ACC112 (cell line): ENCODE measurements at regions not wholly inside any gene's neighbourhood (a gene's known extent, or its start where the extent isn't known, plus 50 kb on each side); places are given as distances from the start of the nearest gene placed in this dataset.
"Not testable (repeated sequence)": the region's sequence is repeated elsewhere in the genome, so short reads cannot be mapped to it uniquely, and the experiment has no call there.

Experiments used
- H2AFZ ChIP-seq: fragments of 200-600 bp; sonication (generic); one replicate; pipeline ENCODE4 v1.6.0; 2017; ENCODE audit warnings: antibody characterized with exemption, low read length; ENCODE audit not compliant: unreplicated experiment
- H3K27ac ChIP-seq: fragments of 200-600 bp; sonication (generic); 2 replicates; pipeline ENCODE4 v1.5.1; 2014; ENCODE audit warnings: low read depth, mild to moderate bottlenecking, antibody characterized with exemption, low read length, moderate library complexity
- H3K27me3 ChIP-seq: fragments of 200-600 bp; sonication (generic); 2 replicates; pipeline ENCODE4 v1.6.1; 2014; ENCODE audit warnings: mild to moderate bottlenecking, antibody characterized with exemption, low read length, moderate library complexity, mixed read lengths; ENCODE audit not compliant: insufficient read depth
- H3K36me3 ChIP-seq: fragments of 200-600 bp; sonication (generic); 2 replicates; pipeline ENCODE4 v1.6.1; 2016; ENCODE audit warnings: mild to moderate bottlenecking, antibody characterized with exemption, low read length, moderate library complexity, mixed read lengths; ENCODE audit not compliant: insufficient read depth
- H3K4me1 ChIP-seq: fragments of 200-600 bp; sonication (generic); one replicate; pipeline ENCODE4 v1.6.1; 2016; ENCODE audit warnings: low read length, mixed read lengths; ENCODE audit not compliant: insufficient read depth, unreplicated experiment, control insufficient read depth
- H3K4me3 ChIP-seq: fragments of 200-600 bp; sonication (generic); 2 replicates; pipeline ENCODE4 v1.5.1; 2014; ENCODE audit warnings: mild to moderate bottlenecking, low read depth, low read length
- H3K79me2 ChIP-seq: fragments of 200-600 bp; sonication (generic); one replicate; pipeline ENCODE4 v1.6.0; 2016; ENCODE audit warnings: low read length; ENCODE audit not compliant: control insufficient read depth, unreplicated experiment, insufficient read depth

DNA sequence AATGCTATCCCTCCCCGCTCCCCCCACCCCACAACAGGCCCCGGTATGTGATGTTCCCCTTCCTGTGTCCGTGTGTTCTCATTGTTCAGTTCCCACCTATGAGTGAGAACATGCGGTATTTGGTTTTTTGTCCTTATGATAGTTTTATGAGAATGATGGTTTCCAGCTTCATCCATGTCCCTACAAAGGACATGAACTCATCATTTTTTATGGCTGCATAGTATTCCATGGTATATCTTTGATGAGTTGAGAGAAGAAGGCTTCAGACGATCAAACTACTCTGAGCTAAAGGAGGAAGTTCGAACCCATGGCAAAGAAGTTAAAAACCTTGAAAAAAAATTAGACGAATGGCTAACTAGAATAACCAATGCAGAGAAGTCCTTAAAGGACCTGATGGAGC is 116.2 kb downstream of the SYF2 start:
- not testable (repeated sequence) for H2AFZ ChIP-seq, H3K4me3 ChIP-seq, H3K27ac ChIP-seq, H3K36me3 ChIP-seq, H3K79me2 ChIP-seq, H3K4me1 ChIP-seq
- H3K27me3 ChIP-seq, result peaks cover 53% of the 10 kb centered on the region

GRCh38 chr1:25113731-25114130 is 118.6 kb downstream of the SYF2 start:
- H3K79me2 ChIP-seq, result no peaks in the 10 kb centered on the region
- H3K36me3 ChIP-seq, result no peaks in the 10 kb centered on the region
- H3K27ac ChIP-seq, result no peak overlapping the region
- H3K4me1 ChIP-seq, result no peaks in the 10 kb centered on the region
- peaks cover 54% of the 10 kb centered on the region for H3K27me3 ChIP-seq
- no peak overlapping the region for H3K4me3 ChIP-seq
- H2AFZ ChIP-seq, result no peak overlapping the region

DNA sequence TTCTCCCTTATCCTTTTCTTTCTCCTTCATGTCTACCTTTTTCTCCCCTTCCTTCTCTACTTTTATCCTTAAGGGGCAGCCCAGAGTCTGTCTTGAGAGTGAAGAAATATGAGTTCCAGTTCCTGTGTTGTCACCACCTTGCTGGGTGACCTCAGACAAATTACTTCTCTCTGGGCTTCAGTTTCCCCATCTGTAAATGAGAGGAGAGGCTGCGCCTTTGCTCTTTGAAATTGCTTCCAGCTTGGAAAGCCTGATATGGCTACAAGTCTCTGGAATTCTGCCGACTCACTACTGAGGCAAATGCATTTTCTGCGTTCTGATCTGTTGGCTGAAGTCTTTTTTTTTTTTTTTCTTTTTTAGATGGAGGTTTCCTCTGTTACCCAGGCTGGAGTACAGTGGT is 119.2 kb downstream of the SYF2 start:
- H2AFZ ChIP-seq, result no peak overlapping the region
- H3K27me3 ChIP-seq, result peaks cover 52% of the 10 kb centered on the region
- H3K27ac ChIP-seq, result no peak overlapping the region
- no peaks in the 10 kb centered on the region for H3K36me3 ChIP-seq
- H3K4me3 ChIP-seq, result no peak overlapping the region
- H3K79me2 ChIP-seq, result no peaks in the 10 kb centered on the region
- H3K4me1 ChIP-seq, result no peaks in the 10 kb centered on the region

- Histone ChIP-seq H3K27ac (no peak overlapping the region), H3K36me3 (no peaks in the 10 kb centered on the region), H3K79me2 (no peaks in the 10 kb centered on the region)
Observed at GRCh38 chr1:25112400-25112799, 119.9 kb downstream of the SYF2 start.

GRCh38 chr1:25111706-25112105 is 120.6 kb downstream of the SYF2 start:
- H3K36me3 ChIP-seq, result no peaks in the 10 kb centered on the region
- no peak overlapping the region for H2AFZ ChIP-seq
- peaks cover 56% of the 10 kb centered on the region for H3K27me3 ChIP-seq
- no peaks in the 10 kb centered on the region for H3K79me2 ChIP-seq
- H3K4me3 ChIP-seq, result no peak overlapping the region
- H3K27ac ChIP-seq, result no peak overlapping the region
- H3K4me1 ChIP-seq, result no peaks in the 10 kb centered on the region

More at GRCh38 chr1:25112400-25112799, 119.9 kb downstream of the SYF2 start:
- peaks cover 55% of the 10 kb centered on the region for H3K27me3 ChIP-seq
- H2AFZ ChIP-seq, result no peak overlapping the region
- no peaks in the 10 kb centered on the region for H3K4me1 ChIP-seq
- no peak overlapping the region for H3K4me3 ChIP-seq

- H3K27me3 ChIP-seq, result peaks cover 58% of the 10 kb centered on the region
- H3K79me2 ChIP-seq, result no peaks in the 10 kb centered on the region
- H3K27ac ChIP-seq, result no peak overlapping the region
- H3K36me3 ChIP-seq, result no peaks in the 10 kb centered on the region
- no peaks in the 10 kb centered on the region for H3K4me1 ChIP-seq
- no peak overlapping the region for H2AFZ ChIP-seq
- H3K4me3 ChIP-seq, result no peak overlapping the region
Observed at GRCh38 chr1:25110485-25110884, 121.8 kb downstream of the SYF2 start.

DNA sequence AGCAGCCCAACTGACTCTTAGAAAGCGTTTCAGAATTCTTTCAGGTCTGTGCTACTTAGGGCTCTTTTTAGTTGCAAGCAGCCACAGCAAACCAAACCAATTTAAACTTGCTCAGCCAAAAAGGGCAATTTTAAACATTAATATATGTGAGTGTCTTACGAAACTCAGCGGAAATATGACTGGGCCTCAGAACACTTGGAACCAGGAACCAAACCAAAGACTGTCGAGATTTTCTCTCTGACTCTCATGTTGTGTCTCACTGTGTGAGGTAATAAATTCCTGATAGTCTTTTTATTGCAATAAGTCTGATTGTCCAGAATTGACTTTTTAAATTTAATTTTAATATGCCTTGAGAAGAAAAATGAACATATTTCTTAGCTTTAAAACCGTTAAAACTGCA is 122.3 kb downstream of the SYF2 start:
- Histone ChIP-seq H3K79me2 (no peaks in the 10 kb centered on the region), H3K4me3 (no peak overlapping the region), H2AFZ (no peak overlapping the region), H3K27ac (no peak overlapping the region), H3K4me1 (no peaks in the 10 kb centered on the region), H3K27me3 (peaks cover 57% of the 10 kb centered on the region), H3K36me3 (no peaks in the 10 kb centered on the region)

DNA sequence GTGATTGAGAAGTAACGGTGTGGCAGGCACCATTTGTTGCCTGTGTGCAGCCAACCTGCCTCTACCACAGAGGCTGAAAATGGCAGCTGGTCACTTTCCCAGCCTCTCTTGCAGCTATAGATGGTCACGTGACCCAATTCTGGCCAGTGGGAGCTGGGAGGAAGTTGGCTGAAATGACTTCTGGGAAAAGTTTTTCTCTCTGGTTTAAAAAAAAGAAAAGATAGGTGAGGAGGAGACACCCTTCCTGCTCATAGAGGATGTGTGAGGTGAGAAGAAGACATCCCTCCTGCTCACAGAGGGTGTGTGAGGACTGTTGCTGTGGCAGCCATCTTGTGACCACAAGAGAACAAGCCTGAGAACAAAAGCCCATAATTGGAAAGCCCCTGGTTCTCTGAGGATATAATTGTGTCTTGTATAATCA is 122.8 kb downstream of the SYF2 start:
- Histone ChIP-seq H2AFZ (no peak overlapping the region), H3K4me1 (no peaks in the 10 kb centered on the region), H3K36me3 (no peaks in the 10 kb centered on the region), H3K27me3 (peaks cover 57% of the 10 kb centered on the region), H3K79me2 (no peaks in the 10 kb centered on the region), H3K4me3 (no peak overlapping the region), H3K27ac (no peak overlapping the region)

- Histone ChIP-seq H3K4me1 (no peaks in the 10 kb centered on the region), H3K27ac (no peak overlapping the region), H2AFZ (no peak overlapping the region), H3K27me3 (peaks cover 53% of the 10 kb centered on the region), H3K36me3 (no peaks in the 10 kb centered on the region), H3K79me2 (no peaks in the 10 kb centered on the region), H3K4me3 (no peak overlapping the region)
Observed at GRCh38 chr1:25107643-25108010, 124.7 kb downstream of the SYF2 start.

- Histone ChIP-seq H3K4me3 (no peak overlapping the region), H3K79me2 (no peaks in the 10 kb centered on the region), H3K36me3 (no peaks in the 10 kb centered on the region), H3K27ac (no peak overlapping the region), H3K4me1 (no peaks in the 10 kb centered on the region), H2AFZ (no peak overlapping the region), H3K27me3 (peaks cover 53% of the 10 kb centered on the region)
Observed at GRCh38 chr1:25106976-25107642, 125.2 kb downstream of the SYF2 start.

- H2AFZ ChIP-seq, result no peak overlapping the region
- no peak overlapping the region for H3K27ac ChIP-seq
- H3K4me3 ChIP-seq, result no peak overlapping the region
- H3K79me2 ChIP-seq, result no peaks in the 10 kb centered on the region
- H3K27me3 ChIP-seq, result peaks cover 48% of the 10 kb centered on the region
- no peaks in the 10 kb centered on the region for H3K4me1 ChIP-seq
- no peaks in the 10 kb centered on the region for H3K36me3 ChIP-seq
Observed at GRCh38 chr1:25106352-25106751, 126.0 kb downstream of the SYF2 start.
